HT1080 (cell line): ENCODE measurements at regions not wholly inside any gene's neighbourhood (a gene's known extent, or its start where the extent isn't known, plus 50 kb on each side); places are given as distances from the start of the nearest gene placed in this dataset.
A peak's percentile ranks its signal among the peaks of the same experiment; 100 is the strongest.
"Not testable (repeated sequence)": the region's sequence is repeated elsewhere in the genome, so short reads cannot be mapped to it uniquely, and the experiment has no call there.

Experiments
- DNase-seq: peaks from one replicate; pipeline ENCODE4 v3.0.0-alpha.2; 2015; ENCODE audit warnings: low read depth

GRCh38 chr3:103963599-103963998 lies 1403.1 kb upstream of the ALCAM start:
- DNase-seq = no peak

- DNase-seq = no peak
Measured at GRCh38 chr3:103965764-103966163, 1400.9 kb upstream of the ALCAM start.

- no peak for DNase-seq
Measured at GRCh38 chr3:103966749-103967148, 1400.0 kb upstream of the ALCAM start.

- no peak for DNase-seq
Measured at GRCh38 chr3:103968131-103968530, 1398.6 kb upstream of the ALCAM start.

DNA sequence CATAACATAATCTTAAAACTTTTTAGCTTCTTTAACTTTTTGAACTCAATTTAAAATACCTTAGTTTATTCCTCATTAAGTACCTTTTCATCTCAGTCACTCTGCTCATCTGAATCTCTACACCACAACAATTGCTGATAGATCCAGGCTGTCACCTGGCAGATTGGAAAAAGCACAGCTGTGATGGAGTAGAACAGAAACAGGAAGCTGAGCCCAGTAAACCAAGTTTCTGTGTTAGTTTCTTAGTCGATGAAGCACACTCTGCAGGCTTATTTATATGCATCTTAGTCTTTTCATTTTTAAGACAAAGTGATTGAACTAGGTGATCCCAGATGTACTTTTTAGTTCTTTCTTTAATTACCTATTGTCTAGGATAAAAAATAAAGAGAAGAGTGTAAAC lies 1398.0 kb upstream of the ALCAM start:
- no peak for DNase-seq

DNA sequence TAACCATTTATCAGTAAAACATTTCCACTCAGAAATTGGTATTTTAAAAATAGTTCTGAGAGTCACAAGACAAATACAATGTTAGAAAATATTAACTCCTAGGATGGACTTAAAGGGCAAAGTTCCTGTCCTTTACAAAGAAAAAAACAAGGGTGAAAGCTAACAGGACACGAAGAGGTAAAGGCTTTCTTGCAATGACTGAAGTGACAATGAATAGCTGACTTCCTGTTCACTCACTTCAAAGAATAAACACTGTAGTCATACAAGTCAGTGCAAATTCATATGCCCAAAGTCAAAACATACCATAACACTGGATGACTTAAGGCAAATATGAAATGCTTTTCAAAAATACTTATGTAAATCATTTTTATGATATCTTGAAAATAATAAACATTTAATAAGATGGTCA lies 1389.8 kb upstream of the ALCAM start:
- DNase-seq = no peak

DNA sequence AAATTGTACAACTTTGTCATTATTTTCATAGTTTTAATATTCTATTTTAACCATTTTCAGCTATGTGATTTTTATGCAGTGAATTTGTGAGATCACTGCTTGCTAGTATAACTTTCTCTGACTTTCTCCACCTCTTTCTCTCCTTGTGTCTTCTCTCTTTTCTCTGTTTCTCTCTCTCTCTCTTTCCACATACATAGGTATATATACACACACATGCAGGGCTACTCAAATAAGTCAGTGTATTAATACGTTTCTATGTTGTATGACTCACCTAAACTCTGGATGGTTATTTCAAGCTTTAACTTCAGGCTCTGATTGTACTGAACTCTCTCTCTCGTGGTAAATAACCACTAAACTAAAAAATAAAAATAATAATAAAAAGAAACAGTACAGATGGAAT lies 1389.3 kb upstream of the ALCAM start:
- no peak for DNase-seq

DNA sequence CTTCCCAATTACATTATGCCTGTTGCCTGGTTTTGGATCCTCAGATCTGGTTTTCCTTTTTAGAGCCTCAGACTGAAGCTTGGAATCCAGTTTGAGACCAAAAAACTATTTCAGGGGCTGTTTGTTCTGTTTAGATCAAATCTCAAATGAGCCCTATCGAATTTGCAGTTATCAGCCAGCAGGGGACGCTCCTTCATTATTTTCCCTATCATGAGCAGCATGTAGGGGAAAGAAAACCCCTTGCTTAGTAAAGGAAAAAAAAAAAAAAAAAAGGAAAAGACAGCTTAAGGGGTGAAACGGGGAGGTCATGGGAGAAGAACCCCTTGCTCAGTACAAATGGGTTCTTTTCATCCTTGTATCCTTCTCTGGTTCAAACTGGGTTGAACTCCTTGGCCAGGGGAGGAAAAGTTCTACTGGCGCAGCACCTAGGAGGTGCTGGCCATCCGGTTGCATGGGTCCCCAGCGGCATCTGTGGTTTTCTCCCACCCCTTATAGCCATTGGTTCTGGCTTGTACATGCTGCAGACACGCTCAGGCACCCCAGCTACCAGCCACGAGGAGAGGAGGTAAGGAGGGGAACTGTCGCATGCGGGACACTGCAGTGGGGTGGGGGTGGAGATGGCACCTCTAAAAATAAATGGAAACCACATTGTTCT lies 1375.1 kb upstream of the ALCAM start:
- peak; percentile 53 for DNase-seq

- DNase-seq = peak; percentile 11
Measured at GRCh38 chr3:103992469-103992868, 1374.2 kb upstream of the ALCAM start.

DNA sequence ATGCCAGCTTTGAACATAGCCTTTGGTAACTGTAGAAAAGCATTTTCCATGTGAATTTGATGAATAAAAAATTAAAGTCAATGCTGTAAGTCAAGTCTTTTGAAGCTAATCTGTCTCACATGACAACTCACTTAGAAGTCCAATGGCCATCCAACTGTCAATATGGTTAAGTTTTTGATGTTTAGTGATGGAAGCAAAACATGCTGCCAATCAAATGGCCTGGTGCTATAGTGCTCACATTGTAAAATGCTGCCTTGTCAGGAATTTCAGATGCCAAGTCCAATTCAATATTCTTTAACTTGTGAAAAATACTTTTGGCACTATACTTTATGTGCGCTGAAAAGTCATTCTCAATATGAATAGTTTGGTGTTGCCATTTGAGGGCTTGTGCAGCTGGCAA lies 1361.8 kb upstream of the ALCAM start:
- DNase-seq = no peak

DNA sequence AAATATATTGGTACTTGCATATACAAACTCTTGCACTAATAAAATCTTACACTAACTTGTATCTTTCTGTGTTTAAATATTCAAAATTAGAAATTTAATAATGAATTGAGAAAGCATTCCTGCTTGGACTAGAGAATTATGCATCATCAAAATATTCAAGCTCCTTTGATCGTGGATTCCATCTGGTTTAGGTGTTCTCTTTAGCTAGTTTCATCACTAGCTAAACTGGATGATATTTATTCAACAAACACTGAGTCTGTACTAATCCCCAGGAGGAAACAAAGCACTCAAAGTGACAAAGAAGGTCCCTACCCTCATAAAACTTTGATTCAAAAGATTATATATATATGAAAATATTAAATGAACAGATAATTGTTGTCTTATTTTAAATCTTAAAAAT lies 1360.9 kb upstream of the ALCAM start:
- DNase-seq = no peak

DNA sequence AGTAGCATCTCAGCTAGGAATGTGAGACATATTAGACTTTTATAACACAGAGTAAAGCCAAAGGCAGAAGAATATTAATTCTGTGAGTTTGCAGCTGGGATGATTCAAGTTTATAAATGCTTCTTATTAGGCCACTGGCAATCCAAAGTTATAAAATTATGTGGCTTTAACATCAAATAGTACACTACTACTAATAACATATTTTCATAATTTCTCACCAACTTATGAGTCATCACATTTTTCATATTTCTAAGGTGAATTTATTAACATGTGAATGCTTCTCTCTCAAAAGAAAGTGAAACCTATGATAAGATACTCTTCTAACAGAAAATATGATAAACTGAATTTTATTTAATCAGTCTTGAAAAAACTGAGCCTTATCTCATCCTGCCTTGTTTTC lies 1348.2 kb upstream of the ALCAM start:
- DNase-seq = no peak

DNA sequence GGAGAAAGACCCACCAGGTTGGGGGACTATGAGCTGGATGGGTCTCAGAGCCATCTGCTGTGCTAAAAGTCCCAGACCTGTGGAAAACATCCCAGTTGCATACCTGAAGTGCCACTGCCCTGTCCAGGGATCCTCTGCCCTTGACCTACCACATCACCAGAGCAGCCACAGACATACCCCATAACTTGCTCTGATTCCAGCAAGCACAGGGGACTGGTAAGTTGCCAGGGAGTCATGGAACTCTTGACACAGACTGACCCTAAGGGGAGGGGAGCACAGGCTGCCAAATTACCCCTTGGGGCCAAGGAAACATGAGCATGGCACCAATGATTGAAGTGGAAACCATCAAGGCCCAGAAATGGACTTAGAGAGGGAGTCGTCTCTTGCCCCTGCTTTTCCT lies 1335.1 kb upstream of the ALCAM start:
- no peak for DNase-seq

- DNase-seq = no peak
Measured at GRCh38 chr3:104032283-104032682, 1334.4 kb upstream of the ALCAM start.

- DNase-seq = no peak
Measured at GRCh38 chr3:104040896-104041295, 1325.8 kb upstream of the ALCAM start.

GRCh38 chr3:104043001-104043543 lies 1323.6 kb upstream of the ALCAM start:
- not testable (repeated sequence) for DNase-seq

DNA sequence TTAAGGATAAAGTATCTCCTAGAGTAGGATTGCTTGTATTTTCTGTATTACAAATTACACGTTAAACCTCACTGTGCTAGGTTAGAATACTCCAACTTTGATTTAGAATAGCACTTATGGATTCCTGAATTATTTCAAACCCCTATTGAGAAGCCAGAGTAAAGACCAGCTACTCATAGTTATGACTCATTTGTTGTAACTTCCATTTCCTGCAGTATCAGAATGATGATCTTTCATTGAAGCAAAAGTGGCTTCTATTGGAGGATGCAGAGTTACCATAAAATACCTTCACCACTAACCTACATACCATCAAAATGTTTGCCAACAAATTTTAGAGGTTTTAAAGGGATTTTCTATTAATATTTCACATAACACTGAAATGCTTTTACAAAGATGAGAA lies 1322.7 kb upstream of the ALCAM start:
- DNase-seq = peak; percentile 65

DNA sequence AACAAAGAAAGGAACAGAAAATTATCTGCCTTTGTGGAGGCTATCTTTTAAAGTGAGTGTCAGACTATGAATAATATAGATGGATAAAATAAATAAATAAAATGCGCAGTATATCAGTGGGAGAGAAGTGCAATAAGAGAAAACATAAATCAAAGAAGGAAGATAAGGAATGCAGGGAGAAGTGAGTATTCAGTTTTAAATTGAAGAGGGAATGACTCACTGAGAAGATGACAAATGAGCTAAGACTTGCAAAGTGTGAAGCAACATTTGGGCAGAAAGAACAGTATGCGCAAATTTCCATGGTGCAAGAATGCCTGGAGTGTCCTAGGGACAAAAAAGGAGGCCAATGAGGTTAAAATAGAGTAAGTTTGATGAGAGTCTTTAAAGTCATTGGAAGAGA lies 1300.1 kb upstream of the ALCAM start:
- DNase-seq = peak; percentile 53

DNA sequence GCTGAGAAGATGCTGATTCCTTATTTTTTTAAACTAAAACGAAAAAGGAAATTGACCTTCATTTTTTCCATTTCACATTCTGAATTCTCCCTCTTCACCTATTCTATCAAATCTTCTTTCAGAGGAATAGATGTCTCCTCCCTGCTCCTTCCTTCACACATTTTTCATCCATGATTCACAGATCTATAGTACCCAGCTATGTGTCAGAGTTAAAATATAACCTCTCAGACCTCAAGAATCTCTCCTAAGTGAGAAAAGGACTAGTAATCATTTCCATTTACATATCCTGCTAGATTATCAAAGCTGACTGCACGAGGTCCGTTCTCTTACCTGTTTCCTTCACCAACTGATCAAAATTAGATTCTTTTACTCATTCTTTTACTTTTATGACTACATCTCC lies 1297.6 kb upstream of the ALCAM start:
- DNase-seq = peak; percentile 78

- no peak for DNase-seq
Measured at GRCh38 chr3:104070906-104071305, 1295.8 kb upstream of the ALCAM start.

- DNase-seq = no peak
Measured at GRCh38 chr3:104080088-104080626, 1286.6 kb upstream of the ALCAM start.

DNA sequence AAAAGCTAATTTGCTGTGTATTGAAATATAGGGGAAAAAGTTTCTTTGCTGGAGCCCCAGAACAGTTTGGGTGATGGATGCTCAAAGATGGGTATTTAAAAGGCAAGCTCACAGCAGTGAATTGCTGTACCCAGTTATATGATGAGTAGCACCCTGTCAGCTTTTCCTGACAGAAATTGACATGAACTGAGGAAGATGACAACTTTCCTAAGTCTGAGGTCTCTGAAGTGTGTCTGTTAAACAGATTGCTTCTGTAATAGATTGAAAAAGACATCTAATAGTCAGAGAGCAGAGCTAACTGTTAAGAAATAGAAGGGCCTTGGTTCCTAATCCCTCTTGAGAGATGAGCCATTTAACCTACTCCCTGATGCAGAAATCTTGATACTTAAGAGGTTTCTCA lies 1278.0 kb upstream of the ALCAM start:
- DNase-seq = no peak

DNA sequence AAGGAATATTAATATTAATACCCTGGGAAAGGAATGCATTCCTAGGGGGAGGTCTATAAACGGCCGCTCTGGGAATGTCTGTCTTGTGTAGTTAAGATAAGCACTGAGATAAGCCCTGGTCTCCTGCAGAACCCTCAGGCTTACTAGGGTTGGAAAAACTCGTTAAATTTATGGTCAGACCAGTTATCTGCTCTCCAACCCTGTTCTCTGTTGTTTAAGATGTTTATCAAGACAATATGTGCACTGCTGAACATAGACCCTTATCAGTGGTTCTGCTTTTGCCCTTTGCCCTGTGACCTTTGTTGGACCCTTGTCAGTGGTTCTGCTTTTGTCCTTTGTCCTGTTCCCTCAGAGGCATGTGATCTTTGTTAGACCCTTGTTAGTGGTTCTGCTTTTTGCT lies 1276.7 kb upstream of the ALCAM start:
- not testable (repeated sequence) for DNase-seq
